Activated CD4-positive, alpha-beta T cell treated with anti-CD3 and anti-CD28 coated beads, Interleukin-2, Interleukin-6, amounts not matched to agents 100 ng/mL and 50 ng/mL, durations not matched to agents 16 hours and 8 hours (primary cell): ENCODE measurements at regions not wholly inside any gene's neighbourhood (a gene's known extent, or its start where the extent isn't known, plus 50 kb on each side); places are given as distances from the start of the nearest gene placed in this dataset.
A peak's percentile ranks its signal among the peaks of the same experiment; 100 is the strongest.
"Not testable (repeated sequence)": the region's sequence is repeated elsewhere in the genome, so short reads cannot be mapped to it uniquely, and the experiment has no call there.

Source experiments
- DNase-seq: peaks from one replicate; pipeline ENCODE4 v3.0.0-alpha.2; 2020

- not testable (repeated sequence) for DNase-seq
Observed at GRCh38 chr10:22467393-22467792, 122.1 kb downstream of the SPAG6 start.

DNA sequence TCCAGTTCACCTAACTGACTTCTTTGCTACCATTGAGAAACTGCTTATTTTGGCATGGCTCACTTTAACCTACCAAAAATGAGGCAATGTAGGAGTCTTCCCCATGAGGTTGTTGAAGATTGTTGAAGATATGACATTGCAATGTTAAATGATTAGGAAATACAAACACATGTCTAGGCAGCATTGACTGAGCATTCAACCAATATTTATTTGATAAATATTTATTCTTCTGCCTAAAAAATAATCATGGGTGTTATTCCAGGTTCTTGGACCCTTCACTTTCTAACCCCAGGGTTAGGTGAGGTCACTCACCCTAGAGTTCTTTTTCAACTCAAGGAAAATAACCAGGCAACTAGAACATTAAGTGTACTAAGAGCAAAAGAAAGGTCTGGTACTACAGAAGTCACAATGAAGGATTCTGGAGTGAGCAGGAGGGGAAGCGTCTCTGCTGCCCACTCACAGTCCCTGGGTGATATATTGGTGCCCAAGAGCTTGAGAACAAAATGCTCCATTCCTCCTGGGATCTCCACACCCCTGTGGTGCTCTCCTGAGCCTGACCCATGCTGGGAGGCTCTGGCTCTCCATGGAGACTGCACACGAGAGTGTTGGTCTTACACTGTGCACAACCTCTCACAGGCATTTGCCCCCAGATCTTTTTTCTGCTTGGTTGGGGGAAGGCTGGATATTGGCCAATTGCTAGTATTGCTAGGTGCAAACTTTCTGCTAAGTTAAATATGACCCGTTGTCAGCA lies 123.4 kb downstream of the SPAG6 start:
- DNase-seq, result no peak

- DNase-seq, result no peak
Observed at GRCh38 chr10:22473044-22473443, 127.7 kb downstream of the SPAG6 start.

- no peak for DNase-seq
Observed at GRCh38 chr10:22473459-22473858, 128.2 kb downstream of the SPAG6 start.

DNA sequence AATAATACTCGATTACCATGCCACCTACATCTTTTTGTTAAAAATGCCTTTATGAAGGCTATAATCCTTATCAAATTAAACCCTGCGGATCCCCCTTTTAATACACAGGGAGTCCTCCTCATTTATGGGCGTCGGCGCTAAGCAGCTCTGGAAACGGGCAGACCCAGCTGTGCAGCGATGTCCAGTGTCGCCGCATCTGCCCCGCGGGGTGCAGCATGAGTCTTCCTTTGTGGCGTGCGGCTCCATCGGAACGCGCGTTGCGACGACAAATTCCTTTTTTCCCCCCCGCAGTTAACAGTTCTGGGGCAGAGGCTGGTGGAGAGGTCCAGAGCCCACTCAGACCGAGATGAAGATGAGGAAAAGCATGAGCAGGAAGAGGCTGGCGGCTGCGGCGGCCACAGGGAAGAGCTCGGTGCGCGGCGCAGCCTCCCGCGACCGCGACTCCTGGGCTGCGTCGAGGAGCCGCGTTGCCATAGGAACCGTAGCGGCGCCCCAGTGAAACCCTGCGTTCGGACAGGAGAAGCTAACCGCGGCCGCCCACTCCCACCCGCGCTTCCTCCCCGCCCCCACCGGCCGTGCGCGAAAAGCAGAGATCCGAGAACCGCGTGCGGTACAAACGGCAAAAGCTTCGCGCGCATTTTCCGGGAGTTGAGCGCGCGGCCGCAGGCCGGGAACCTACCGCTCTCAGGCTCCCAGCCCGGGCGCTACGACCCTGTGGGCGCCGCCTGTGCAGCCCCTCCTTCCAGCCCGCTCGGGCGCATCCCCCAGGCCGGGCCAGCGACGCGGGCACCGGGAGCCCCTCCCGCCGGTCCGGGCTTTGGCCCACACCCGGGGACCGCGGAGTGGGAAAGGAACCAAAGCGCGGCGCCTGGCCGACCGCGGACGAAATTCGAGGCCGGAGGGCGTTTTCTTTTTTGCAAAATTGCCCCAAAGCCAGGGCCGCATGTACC lies 130.6 kb downstream of the SPAG6 start:
- DNase-seq, result peak; percentile 44

GRCh38 chr10:22476601-22477321 lies 131.5 kb downstream of the SPAG6 start:
- DNase-seq, result no peak

GRCh38 chr10:22477334-22478287 lies 132.3 kb downstream of the SPAG6 start:
- no peak for DNase-seq

DNA sequence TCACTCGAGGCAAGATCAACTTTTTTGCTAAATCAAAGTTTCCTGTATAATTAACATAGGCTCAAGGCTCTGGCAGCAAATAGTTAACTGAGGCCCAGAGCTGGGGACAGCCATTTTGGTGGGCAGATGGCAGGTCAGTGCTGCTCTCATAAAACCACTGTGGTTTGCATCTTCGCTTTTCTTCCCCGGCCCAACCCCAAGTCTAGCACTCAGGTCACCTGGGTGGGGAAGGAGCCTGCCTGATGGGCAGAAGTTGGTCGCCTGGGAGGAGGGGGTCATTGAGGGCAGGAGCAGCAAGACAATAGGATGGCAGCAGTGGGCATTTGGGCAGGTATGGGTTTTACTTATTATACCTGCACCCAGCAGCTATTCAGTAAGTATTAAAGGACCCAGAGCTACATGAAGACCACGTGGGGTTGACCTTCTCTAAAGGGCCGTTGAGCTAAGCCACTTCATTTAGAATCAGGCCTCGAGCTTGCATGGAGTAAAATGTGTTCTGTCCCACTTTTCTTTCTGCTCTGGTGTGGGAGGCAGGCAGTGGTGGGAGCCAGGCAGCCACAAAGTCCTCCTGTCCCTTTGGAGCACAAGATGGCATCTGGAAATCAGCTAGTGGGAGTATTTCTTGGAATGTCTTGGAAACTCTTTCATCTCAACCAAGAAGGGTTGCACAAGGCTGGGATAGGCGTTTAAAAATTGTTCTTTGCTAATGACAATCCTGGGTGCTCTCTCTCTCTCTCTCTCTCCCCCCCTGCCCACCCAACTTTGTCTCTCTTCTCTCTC lies 133.4 kb downstream of the SPAG6 start:
- DNase-seq, result no peak

GRCh38 chr10:22479419-22479818 lies 134.1 kb downstream of the SPAG6 start:
- DNase-seq, result peak; percentile 17

GRCh38 chr10:22481106-22481505 lies 135.8 kb downstream of the SPAG6 start:
- DNase-seq, result no peak

- DNase-seq, result no peak
Observed at GRCh38 chr10:22481687-22482539, 136.6 kb downstream of the SPAG6 start.

GRCh38 chr10:22483132-22483531 lies 137.8 kb downstream of the SPAG6 start:
- DNase-seq, result no peak
